ENCODE measurements at regions not wholly inside any gene's neighbourhood (a gene's known extent, or its start where the extent isn't known, plus 50 kb on each side); places are given as distances from the start of the nearest gene placed in this dataset.

DNA sequence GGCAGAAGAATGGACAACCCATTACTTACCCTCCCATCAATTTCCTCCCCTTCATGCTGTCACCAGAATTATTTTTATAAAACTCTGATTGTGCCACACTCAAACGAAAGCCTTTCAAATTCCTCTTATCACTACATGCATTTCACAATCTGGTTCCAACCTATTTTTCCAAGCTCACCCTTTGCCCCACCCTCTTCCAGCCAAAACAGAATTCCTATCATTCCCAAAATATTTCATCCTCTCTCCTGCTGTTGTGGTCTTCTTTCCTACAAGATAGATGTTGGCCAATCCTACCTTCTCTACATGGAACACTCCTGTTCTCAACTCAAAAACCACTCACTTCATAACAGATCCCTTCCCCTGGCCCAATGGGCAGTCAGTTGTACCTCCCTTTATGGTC is 111.5 kb downstream of the ELAPOR2 start:
- no peak for DNase-seq (ENCODE audit: low read depth)

DNA sequence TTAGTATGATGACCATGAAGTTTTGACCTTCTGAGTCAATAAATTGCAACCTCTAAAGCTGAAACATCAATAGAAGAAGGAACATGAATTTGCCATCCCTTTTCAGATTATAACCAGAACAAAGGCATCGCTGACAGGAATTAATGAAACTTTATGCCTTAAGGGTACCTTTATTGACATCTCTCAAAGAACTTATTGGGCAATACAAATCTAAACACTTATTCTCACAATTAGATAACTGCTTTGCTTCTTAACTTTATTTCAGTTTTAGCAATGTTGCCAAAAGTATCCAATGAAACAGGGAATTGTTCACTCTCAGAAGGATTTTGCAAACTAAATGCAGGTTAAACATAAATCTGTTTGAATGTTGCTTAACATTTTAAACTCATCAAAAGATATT is 116.0 kb downstream of the ELAPOR2 start:
- DNase-seq (ENCODE audit: low read depth): no peak

DNA sequence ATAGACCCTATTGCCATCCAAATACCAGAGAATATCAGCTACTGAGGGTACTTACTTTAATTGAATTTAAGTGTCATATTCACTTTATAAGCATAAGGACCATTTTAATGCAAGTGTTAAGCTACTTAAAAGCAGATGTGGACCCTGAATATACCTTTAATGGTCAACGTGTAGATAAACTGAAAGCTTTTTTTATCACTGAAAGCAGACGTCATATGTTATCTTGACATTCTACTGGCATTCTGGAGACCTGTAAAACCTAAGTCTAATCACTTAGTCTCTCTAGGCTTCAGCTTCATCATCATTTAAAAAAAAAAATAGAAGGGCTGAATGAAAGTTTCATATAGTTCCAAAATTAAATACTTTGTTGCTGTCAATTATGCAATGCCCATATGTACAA is 116.5 kb downstream of the ELAPOR2 start:
- DNase-seq (ENCODE audit: low read depth): no peak

GRCh38 chr7:86942081-86942480 is 117.4 kb downstream of the ELAPOR2 start:
- no peak for DNase-seq (ENCODE audit: low read depth)

- DNase-seq (ENCODE audit: low read depth): peak; percentile 68
Observed at GRCh38 chr7:86939197-86939814, 120.1 kb downstream of the ELAPOR2 start.

DNA sequence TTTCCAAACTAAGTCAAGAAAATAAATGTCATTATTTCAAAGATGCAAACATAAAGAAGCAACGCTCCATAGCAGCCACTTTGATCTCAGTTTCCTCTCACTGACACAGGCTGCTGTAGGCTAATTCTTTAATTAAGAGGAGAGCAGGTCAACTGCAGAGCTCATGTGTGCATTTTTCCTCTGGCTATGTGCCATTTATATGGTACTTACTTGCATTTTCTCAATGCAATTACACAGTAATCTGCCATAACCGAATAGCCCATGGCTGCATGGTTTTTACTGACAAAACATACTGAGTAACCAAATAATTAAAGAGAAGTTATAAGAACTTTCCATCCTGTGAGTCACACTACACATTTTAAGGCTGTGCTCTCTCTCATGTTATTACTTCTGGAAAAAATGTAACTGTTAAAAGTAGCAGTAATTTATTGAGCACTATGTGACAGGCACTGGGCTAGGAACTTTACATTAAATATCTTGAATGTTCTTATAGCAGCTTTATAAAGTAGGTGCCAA is 122.0 kb downstream of the ELAPOR2 start:
- no peak for DNase-seq (ENCODE audit: low read depth)

DNA sequence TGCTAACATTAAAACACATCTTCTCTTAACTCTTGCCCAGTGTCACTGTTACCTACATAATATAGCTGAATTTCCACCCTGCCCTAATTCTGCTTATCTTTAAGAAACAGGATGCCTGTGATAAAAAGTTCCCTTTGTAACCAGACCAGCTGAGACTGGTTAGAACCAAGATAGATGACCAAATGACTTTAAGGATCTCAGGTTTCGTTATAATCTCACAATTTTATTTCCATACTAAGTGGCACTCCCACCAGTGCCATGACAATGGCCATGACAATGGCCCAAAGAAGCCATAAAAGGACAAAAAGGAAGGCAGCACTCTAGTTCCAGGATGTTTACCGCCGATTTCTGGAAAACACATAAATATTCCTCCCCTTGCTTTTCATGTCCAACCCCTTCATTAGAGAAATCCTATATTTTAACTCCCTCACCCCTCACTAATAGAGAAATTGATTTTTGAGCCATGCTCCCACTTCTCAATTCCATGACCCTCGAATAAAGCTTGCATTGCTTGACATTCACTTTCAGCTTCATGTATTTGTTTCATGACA is 126.1 kb downstream of the ELAPOR2 start:
- DNase-seq (ENCODE audit: low read depth): no peak

DNA sequence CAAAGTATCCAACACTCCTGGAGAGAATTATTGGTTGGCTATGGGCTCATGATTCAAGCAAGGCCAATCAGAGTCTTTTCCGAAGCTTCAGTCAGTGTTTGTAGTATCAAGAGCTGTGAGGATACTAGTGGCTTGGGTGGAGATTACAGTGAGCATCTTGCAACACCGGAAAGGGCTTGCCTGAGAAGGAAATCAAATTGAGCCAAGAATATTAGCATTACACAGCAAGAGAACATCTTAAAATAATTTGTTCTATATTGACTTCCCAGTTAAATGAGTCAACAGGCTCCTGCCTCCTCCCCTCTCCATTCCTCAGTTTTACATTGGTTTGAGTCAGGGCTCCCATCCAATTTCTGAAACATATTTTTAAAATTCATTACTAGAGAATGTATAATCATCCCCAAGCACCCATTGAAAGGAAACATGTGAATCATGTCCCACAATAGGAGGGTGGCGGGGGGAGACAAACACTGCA is 127.4 kb downstream of the ELAPOR2 start:
- DNase-seq (ENCODE audit: low read depth): peak; percentile 95

DNA sequence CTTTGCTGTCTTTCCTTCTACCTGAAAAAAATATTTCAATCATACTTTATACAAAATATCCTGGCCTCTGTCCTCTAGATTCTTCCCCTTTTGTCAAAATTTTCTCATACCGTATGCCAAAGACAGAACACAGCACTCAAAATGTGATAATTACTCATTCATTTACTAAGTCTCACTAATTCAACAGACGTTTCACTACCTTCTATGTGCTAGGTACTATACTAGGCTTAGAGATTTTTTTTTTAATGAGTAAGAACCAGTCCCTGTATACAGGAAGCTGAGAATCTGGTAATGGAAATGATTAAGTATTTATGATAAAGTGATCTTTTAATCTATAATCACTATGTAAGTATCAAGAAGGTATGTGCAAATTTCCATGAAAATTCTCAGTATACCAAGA is 128.0 kb downstream of the ELAPOR2 start:
- no peak for DNase-seq (ENCODE audit: low read depth)

- no peak for DNase-seq (ENCODE audit: low read depth)
Observed at GRCh38 chr7:86930554-86931307, 128.7 kb downstream of the ELAPOR2 start.

DNA sequence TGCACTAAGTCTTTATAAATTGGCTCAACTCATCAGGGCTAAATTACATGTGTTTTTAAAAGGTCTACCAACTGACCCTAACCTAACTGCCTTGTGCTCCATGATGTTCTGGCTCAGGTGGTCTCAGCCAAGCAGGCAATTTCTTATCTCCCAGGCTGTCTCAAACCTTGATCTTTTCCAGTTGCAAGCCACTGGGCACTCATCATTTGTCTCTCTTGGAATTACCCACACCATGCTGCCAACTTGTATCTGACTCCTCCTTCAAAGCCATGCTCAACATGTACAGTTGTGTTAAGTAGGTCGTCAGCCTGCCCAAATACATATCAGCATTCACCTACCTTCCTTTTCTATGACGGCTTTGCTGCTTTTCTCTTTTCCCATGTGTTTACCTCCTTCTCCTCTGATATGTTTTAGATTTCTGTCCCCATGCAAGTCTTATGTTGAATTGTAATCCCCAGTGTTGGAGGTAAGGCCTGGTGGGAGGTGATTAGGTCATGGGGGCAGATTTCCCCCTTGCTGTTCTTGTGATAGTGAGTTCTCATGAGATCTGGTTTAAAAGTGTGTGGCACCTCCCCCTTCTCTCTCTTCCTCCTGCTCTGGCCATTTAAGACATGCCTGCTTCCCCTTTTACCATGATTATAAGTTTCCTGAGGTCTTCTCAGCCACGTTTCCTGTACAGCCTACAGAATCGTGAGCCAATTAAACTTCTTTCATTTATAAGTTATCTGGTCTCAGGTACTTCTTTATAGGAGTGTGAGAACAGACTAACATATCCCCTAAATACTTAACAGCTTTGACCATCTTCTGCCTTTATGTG is 130.0 kb downstream of the ELAPOR2 start:
- no peak for DNase-seq (ENCODE audit: low read depth)

DNA sequence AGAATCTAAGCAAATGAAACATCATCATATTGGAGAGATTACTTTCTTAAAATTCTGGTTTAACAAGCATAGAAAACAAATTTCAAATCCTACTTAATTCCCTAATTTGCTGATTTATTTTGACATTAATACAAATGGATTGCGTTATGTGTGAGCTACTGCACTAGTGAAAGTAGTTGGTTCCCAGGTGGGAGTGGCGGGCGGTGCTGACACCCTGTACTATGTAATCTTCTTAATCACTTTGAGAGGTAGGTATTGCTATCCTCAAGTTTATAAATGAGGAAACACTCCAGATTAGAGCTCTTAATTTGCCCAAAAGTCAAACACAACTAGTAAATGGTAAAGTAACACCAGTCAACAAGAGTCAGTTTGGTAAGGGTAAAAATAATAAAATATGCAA is 131.1 kb downstream of the ELAPOR2 start:
- DNase-seq (ENCODE audit: low read depth): no peak

DNA sequence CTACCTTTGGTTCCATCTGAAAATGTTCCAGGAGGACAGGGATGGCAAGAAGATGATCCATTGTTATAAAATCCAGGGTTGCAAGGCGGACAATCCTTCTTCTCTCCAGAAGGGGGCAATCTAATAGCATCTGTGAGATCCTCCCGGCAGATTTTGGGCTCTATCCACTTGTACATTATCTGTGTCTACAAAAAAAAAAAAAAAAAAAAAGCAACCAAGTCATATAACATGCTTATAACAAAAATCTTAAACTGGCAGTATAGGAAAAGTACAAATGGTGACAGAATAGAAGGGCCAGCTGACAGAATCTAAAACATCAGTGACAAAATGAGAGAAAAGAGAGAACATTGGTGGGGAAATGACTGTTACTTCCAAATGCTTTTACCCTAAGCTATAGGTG is 132.7 kb downstream of the ELAPOR2 start:
- DNase-seq (ENCODE audit: low read depth): peak; percentile 54

DNA sequence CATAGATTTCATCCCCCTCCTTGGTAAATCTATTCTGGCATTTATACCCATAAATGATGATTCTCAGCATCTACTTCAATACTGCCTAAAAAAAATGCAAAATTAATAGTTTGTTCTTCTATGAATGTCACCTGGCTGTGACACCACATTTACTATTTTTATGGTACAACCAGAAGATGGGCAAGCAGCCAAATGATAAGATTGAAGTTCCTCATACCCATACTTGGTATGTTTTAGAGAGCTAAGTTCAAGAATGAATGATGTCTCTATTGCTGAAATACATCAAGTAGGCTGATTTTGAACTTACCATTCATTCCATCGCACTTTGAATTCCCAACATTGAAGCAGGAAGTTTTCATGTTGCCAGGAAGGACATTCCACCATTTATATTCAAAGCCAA is 134.2 kb downstream of the ELAPOR2 start:
- DNase-seq (ENCODE audit: low read depth): no peak

- DNase-seq (ENCODE audit: low read depth): no peak
Observed at GRCh38 chr7:86923527-86923926, 135.9 kb downstream of the ELAPOR2 start.

DNA sequence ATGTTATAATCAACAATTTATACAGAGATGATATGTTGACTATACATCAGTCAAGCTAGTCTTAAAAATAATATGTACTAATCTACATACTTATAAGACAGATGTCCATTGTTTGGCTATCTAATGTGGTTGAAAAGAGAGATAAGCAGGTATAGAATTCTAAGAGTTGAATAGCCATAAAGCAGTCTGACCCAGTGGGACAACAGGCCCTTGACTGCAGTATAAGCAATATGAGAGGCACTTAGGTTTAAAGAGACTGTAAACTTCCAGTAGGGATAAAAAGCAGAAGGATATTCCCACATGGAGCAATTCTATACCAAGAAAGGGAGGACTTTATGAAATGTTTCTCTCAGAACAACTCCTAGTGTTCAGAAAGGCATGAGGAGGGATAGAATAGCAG is 139.3 kb downstream of the ELAPOR2 start:
- DNase-seq (ENCODE audit: low read depth): no peak

GRCh38 chr7:86918245-86918644 is 141.2 kb downstream of the ELAPOR2 start:
- no peak for DNase-seq (ENCODE audit: low read depth)

DNA sequence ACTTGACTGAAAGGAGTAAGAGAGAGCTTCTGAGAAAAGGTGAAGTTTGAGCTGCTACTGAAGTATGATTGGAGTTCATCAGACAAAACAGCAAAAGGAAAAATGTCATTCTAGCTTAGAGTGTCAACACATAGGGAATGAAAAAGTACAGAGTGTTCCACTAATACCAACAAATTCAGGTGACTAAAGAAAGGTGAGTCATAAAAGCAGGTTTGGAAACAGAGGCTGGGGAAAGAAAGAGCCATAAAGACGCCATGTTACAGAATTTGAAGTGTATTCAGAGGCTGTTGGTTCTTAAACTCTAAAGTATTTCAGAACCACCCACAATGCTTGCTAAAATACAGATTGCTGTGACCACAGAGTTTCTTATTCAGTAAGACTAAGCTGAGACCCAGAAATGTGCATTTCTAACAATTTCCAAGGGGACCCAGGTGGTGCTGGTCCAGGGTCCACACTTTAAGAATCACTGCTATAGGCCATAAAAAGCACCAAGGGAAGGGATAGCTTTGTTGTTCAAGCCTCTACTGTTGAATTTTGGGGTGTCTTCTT is 143.1 kb downstream of the ELAPOR2 start:
- DNase-seq (ENCODE audit: low read depth): no peak

DNA sequence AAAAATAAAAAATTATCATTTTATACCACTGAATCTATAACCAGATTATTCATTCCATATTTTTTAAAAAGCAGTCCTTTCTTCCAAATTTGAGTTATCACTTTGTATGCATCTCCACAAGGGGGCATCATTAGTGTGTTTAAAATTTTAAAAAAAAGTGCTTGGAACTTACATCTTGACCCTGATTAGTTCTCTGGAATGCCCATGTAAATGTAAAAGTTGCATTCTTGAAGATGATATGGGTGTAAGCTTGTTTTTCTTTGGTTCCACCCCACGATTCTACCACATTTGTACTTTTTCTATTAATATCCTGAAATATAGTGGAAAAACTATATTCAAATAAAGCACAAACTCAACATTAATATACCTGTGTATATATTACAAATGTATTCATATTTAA is 144.9 kb downstream of the ELAPOR2 start:
- peak; percentile 16 for DNase-seq (ENCODE audit: low read depth)

Data from iris pigment epithelial cell (primary cell).